HUDEP-2 (cell line): ENCODE measurements at regions not wholly inside any gene's neighbourhood (a gene's known extent, or its start where the extent isn't known, plus 50 kb on each side); places are given as distances from the start of the nearest gene placed in this dataset.
"Not testable (repeated sequence)": the region's sequence is repeated elsewhere in the genome, so short reads cannot be mapped to it uniquely, and the experiment has no call there.

ENCODE experiments used
- DNase-seq, 76 experiments: peaks; one replicate each; lab custom pipeline; 2025; ENCODE audit not compliant: unreplicated experiment in 76 of 76; lab: John Stamatoyannopoulos, UW

DNA sequence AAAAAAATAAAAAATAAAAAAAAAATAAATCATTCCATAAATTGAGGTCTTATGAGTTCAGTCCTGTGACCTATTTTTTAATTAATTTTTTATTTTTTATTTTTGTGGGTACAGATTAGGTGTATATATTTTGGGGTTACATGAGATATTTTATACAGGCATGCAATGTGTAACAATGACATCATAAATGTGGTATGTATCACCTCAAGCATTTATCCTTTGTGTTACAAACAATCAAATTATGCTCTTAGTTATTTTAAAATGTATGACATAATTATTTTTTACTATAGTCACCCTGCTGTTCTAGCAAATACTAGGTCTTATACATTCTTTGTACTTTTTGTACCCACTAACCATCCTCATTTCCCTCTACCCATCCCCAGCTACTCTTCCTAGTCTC lies 537.9 kb downstream of the HINT1 start:
- no peak for DNase-seq

DNA sequence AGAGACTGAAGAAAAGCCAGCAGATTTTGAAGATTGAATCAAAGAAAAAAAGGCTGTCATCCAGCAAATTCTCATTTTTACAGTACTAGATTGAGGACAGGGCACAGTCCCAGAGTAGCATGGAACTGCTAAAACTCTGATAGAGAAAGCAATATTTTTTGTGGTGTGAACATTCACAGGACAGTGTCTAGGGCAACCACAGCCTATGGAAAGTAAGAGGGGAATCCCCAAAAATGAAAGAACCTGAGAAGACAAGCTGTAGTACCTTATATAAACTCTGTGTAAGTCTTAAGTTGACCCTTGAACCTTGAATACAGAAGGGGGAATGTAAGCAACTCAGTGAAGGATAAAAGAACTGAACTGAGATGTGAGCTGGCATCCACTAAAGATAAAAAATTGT lies 540.3 kb downstream of the HINT1 start:
- no peak for DNase-seq

DNA sequence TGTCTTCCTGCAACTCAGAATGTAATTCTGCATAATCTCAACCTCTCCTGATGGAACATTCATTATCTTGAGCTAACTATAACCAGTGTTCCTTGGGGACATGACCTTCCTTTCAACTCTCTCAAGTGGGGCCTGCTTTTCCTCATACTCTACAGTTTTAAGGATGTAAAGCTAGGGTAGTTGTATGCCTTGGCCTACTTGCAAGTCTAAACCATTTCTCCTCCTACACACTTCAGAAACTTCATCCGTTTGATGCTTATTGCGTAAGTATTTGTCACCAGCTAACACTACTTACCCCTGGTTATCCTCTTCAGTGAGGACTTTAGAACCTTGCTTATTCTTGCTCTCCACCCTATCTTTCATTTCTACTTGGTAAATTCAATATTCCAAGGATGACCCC lies 548.9 kb downstream of the HINT1 start:
- no peak for DNase-seq

DNA sequence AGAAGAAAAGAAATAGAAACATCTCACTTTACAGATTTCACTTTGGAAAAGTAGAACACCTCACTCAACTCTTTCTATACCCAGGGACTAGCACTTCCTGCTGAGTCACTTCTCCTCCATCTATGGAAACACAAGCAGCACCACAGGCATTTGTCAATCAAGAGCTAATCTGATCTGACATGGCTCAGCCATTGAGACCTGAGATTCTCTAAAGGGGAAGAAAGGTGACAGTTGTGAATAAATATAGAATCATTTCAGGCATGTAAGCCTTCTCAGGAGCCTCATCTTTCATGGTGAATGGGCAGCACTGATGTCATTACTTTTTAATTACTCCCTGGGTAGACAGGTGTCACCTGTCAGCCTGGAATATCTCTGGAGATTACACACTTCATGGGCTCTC lies 559.8 kb downstream of the HINT1 start:
- DNase-seq: no peak

DNA sequence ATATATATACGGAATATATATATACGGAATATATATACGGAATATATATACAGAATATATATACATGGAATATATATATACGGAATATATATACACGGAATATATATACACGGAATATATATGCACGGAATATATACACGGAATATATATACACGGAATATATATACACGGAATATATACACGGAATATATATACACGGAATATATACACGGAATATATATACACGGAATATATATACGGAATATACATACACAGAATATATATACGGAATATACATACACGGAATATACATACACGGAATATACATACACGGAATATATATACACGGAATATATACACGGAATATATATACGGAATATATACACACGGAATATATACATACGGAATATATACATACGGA lies 568.4 kb downstream of the HINT1 start:
- not testable (repeated sequence) for DNase-seq

DNA sequence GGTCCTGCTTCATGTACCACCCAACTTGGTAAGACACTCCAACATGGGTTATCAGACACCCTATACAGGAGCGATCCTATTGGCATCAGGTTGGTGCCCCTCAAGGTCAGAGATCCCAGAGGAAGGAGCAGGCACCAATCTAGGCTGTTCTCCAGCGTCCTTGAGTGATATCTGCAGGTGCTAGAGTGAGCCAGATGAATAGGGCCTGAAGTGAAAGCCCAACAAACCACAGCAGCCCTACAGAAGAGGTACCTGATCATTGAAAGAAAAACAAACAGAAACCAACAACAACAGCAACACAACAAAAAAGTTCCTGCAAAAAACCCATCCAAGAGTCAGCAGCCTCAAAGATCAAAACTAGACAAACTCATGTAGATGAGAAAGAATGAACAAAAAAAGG lies 584.8 kb downstream of the HINT1 start:
- DNase-seq: no peak

DNA sequence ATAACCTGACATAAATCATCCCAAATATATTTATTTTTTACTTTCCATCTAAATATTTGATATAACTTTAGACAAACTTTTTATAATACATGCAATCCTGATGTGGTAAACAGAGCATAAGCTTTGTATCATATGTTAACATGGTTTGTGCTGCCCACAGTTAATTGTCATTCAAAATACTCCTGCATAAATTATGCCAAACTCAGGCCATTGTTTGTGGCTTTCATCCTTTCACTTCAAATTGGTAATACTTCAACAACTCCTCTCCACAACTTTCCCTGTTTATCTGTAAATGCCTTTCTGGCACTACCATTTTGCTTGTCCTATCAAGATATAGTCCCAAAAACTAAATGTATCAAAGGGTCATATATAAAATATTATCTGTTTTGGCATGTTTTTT lies 586.7 kb downstream of the HINT1 start:
- no peak for DNase-seq

DNA sequence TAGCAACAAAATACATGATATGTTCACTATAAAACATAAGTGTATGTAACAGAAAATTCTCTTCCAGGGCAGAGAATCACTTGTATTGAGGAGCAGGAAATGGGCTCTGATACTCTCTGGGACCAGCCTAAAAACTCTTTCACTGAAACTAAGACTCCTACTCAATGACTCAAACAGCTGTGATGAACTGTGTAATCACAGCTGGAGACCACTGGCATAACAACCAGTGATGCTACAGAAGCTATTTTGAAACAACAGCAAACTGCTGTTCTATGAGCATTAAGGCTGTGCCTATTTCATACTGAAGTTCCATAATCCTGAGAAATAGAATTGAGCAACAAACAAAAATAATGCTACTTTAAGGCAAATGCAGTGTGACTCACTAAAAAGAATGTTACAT lies 594.0 kb downstream of the HINT1 start:
- DNase-seq: no peak

DNA sequence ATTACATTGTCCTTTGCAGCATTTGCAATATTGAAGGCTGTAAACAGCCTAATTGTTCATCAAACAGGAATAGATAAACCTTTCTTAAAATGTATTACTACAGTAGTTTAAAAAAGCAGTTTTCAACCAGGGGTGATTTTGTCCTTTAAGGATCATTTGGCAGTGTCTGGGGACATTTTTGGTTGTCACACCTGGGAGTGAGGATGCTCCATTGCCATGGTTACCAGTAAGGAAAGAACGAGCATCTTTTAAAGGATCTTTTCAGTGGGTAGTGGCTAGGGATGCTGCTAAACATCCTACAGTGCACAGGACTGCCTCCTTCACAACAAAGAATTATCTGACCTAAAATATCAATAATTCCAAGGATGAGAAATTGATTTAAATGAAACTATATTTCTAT lies 596.3 kb downstream of the HINT1 start:
- DNase-seq: no peak

DNA sequence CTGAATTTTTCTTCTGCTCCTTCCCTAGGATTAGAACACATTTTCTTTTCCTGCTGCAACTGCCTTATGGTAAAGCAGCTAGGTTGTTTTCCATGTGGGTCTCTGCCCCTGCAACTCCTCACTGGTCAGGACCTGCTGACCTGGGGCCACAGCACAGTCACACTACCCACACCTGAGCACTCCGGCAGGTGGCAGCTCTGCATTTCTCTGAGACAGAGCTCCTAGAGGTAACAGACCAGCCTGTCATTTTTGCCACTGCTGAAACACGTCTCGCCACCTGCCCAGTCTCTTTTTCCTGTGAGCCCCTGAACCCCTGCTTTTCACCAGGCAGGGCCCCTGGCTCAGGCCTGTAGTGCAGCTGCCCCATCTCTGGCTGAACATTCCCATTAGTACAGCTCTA lies 609.6 kb downstream of the HINT1 start:
- no peak for DNase-seq

DNA sequence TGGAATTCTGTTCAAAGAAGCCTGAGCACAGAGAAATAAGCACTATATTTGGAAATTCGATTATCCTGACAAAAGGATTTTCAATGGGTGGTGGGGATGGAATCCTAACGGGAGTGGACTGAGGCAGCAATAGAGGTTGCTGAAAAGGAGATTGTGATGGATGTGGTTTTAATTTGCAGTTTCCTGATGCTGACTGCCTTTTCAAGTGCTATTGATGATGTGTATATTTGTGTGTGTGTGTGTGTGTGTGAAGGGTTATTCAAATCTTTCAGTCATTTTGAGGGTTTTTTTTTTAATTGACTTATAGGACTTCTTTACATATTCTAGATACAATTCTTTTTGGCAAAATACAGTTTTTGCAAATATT lies 614.5 kb downstream of the HINT1 start:
- no peak for DNase-seq

DNA sequence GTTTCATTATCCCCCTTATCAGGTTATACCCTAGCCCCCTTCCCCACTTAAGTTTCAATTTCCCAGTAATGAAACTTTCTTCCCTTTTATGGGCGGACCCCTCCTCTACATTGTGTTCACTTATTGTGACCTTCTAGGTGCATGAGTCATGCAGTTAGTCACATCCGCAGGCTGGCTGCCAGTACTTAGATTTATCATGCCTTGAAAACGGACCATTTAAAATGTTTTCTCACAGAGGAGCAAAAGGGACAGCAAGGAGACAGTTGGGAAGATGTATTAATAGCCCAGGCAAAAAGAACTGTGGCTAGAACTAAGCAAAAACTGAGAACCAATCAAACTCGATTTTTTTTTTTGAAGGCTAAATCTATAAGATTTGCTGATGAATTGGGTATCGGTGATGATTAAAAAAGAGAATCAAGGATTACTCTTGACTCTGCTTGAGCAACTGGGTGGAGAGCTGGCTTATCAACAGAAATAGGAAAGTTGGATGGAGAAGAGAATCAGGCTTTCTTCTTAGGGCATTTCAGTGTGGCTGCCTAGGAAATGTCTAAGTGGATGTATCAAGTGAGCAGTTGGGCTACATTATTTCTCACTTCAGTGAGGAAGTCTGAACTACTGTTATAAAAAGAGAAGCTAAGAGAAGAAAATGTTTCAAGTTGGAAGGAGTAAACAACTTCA lies 615.0 kb downstream of the HINT1 start:
- DNase-seq: no peak

DNA sequence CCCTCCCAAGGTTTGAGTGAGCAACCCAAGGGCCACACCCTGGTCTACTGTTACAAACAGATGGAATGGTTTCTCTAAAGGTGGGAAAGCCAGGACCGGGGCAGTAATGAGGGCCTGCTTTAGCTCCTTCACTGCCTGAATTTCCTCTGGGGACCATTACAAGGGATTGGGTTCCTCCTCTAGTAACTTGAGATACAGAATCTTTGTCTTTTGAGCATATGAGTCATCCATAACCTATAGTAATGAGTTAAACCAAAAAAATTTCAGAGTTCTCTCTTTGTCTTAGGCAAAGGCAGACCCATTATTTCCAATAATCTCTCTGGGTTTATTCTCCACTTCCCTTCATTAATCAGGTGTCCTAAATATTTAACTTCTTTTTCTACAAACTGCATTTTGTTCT lies 618.8 kb downstream of the HINT1 start:
- no peak for DNase-seq

DNA sequence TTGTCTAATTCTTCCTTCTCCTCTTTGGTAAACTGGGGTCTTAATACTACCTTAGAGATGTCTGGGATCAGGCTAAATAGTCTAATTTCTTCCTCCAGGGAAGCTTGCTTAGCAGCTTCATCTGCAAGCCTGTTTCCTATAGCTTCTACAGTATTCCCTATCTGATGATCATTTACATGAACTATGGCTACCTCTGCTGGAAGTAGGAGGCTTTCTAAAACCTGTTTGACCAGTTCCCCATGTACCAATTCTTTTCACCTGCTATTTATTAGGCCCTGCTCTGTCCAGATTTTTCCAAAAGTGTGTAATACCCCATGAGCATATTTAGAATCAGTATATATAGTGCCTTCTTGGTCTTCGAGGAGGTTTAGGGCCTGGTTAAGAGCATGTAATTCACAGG lies 619.8 kb downstream of the HINT1 start:
- DNase-seq: no peak

DNA sequence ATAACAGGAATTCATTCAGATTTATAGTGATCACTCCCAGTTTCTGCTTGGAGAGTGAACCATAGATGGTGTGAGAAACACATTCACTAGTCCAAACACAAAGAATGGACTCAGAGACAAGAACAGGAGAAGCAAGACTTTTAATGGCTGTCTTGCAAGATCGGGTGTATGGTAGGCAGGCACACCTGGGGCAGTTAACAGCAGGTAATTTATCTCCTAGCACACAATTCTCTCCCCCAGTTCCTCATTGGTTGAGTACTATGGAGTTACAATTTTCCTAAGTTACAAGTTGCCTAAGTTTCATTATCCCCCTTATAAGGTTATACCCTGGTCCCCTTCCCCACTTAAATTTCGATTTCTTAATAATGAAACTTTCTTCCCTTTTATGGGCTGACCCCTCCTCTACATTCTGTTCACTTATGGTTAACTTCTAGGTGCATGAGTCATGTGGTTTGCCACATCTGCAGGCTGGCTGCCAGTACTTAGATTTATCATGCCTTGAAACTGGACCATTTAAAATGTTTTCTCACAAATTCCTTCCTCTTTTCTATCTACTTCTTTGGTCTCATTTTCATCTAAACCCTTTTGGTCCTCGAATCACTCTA lies 623.3 kb downstream of the HINT1 start:
- DNase-seq: no peak

DNA sequence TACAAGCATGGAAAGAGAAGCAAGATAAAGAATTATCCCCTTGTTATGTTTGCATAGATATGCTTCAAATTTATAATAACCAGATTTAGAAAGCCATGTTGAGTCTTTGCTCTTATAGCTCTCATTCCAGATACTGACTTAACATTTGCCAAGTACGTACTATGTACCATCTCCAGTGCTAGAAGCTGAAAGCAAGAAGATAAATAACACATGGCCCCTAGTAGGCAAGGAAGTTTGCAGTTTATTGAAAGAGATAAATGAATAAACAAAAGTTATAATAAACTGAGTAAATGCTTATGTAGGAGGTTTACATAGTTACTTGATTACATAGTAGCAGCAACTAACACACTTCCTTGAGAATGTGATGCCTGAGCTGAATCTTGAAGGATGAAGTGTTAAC lies 628.4 kb downstream of the HINT1 start:
- no peak for DNase-seq

DNA sequence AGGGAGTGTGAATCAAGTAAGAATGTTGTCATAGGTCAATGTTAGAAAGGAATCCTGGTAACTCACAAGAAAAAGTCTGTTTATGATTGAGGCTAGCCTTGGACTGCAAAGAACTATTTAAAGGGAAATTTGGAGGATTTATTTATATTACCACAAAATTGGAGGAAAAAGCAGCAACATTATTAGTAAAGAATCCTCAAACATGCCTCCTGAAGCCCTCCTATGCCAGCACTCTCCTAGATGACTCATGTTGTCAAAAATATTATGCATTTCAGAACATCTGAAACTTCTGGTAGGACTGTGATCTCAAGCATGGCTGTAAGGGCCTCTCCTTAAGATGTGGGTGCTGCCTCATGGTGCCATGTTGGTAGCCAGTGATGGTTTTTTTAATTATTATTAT lies 628.5 kb downstream of the CHSY3 start:
- DNase-seq: no peak

DNA sequence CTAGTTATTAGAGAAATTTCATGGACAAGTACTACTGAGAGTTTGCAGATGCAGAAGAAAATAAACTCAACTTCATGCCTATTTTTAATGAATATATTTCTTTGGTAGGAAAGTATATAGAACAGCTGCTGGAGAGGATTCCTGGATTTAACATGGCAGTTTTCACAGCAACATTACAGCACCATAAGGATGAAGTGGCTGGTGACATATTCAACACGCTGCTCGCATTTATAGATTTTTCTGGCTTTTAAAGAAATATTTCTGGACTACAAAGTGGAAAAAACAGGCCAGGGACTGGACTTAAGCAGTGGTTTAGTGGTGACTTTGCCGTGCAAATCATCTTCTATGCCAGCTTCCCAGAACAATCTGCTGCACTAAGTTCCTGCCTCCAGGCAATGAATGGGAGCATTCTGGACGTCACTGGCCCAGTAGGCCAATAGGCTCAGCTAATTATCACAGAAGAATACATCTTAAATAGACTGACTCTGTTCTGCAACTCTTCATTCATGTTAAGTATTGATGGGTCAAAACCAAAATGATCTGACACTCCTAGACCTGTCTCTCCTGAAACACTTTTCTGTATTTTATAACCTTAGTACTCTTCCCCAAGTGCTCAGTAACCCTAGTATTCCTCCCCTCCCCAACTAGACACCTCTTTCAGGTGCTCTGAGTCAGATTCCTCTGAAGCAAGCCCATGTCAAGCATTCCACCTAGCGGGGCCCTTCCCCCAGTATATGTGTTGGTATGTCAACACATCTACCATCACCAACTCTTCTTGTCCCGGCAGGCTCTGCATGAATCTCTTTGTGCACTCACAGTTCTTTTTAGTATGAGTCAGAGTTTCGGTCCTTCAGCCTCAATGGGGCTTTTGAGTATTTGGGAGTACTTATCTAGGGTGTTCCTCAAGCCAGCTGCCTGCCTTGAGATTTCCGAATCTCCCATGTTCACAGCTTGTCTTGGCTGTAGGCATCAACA lies 625.5 kb downstream of the CHSY3 start:
- DNase-seq: no peak

DNA sequence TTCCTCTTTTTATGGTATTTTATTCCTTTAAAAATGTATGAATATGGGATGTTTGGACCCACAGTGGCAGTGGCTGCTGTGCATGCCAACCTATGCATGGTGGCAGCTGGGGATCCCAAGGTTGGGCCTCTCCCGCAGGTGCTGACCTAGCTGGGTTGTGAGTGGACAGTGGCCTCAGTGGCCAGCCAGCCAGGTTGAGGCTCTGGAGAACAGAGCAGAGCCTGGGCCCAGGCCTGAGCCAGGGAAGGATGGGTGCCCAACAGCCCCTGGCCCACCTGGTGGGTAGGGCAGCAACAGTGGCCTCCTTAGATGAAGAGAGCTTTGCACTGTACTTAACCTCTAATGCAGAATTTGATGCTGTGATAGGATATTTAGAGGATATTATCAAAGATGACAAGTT lies 624.8 kb downstream of the CHSY3 start:
- no peak for DNase-seq

DNA sequence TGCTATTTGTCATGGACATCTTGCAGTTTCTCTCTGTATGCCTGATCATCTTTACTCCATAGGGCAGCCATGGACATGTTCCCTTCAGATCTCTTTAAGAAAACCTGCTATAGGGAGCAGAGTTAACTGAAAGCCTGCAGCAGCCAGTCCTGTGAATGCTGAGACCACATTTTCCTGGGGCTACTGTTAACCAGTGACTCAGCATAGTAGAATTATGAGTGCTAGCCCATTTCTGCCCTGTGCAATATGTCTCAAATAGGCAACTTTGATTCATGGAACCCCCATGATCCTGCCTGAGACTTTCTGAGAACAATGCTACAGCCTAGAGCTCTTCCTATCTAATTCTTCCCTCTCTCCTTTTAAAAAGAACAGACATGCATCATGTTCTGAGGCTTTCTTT lies 624.2 kb downstream of the CHSY3 start:
- no peak for DNase-seq

DNA sequence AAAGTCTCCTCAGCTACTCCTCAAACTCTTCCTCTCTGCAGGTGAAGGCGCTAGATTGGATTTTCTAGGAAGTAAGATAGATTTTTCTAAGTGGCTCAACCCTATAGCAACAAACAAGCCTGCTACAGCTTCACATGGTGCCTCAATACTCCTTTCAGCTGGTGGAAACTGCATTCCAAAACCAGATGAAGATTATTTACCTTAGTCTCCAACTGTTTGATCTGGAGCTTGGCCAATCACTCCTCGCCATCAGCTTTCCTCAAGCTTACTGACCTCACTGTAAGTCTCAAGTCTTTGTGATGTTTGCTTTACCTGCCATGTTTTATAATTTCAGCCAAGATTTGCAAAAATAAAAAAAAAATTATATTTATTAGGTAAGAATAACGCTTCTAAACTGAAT lies 622.4 kb downstream of the CHSY3 start:
- DNase-seq: no peak

DNA sequence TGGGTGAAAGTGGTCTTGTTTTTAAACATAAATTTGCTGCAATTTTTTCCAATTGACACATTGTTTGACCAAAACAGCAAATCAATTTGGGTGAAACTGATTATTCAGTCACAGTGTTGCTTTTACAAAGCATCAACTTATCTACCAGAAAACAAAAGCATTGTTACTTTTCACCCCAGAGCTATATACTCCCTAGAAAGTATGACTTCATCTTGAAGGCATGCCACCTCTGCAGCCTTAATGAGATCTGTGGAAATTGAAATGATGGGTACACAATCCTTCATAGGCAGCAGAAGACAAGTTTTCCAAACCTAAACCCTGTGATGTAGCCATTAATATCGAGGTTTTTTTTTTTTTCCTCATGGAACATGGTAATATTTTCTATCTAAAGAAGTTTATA lies 615.9 kb downstream of the CHSY3 start:
- DNase-seq: no peak
